Gastroesophageal sphincter (tissue), 3 donors: ENCODE measurements at regions not wholly inside any gene's neighbourhood (a gene's known extent, or its start where the extent isn't known, plus 50 kb on each side); places are given as distances from the start of the nearest gene placed in this dataset.

Experiments used
- CTCF ChIP-seq, 4 experiments: fragments of 200-600 bp in 2 of 4; fragments of 450-650 bp in 2 of 4; sonication (generic) in 1 of 4; IDR thresholded peaks; one replicate each; pipeline ENCODE4 v1.5.1; 2017 to 2019; ENCODE audit warnings: antibody characterized with exemption in 4 of 4, mild to moderate bottlenecking in 2 of 4, moderate library complexity in 2 of 4
- POLR2A ChIP-seq, 2 donors: fragments of 450-650 bp; IDR thresholded peaks; one replicate each; pipeline ENCODE4 v1.6.1; 2017; ENCODE audit warnings: antibody characterized with exemption in 2 of 2, mild to moderate bottlenecking in 2 of 2, moderate library complexity in 1 of 2
- POLR2AphosphoS5 ChIP-seq: sonication (generic); formaldehyde crosslinking; IDR thresholded peaks from one replicate; pipeline ENCODE4 v1.6.1; 2017; ENCODE audit warnings: antibody characterized with exemption

DNA sequence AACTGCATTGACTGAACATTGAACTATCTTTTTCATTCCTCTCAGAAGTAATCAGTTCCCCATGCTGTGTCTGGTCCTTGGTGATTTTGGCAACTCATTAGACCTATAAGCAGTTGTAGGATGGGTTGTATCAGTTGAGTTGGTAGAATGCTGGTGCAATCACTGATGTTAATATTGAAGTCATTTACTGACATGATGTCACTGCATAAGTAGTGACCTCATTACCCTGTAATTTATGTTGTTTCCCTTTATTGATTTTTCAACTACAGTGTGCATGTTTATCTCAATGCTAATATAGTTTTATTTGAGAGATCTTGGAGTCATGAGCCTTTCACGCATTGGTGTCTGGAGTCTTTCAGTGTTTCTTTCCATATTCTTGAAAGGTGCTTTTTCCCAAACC lies 275.0 kb downstream of the SPATA31D1 start:
- TF ChIP-seq CTCF (IDR thresholded peaks at IDR 0.05): no peak
- no peak for TF ChIP-seq POLR2AphosphoS5
- no peak for TF ChIP-seq POLR2A (IDR thresholded peaks at IDR 0.05)
